SK-N-SH treated with all-trans-retinoic acid at 6 μM for 48 hours (cell line): ENCODE measurements at regions not wholly inside any gene's neighbourhood (a gene's known extent, or its start where the extent isn't known, plus 50 kb on each side); places are given as distances from the start of the nearest gene placed in this dataset.
A peak's percentile ranks its signal among the peaks of the same experiment; 100 is the strongest.

ENCODE experiments used
- ATAC-seq: fragments of 200-7000 bp; cut with Tn5 transposase; 3 replicates; pipeline ENCODE4 v1.9.1; 2020; ENCODE audit warnings: mild to moderate bottlenecking, moderate library complexity
- ARNTL ChIP-seq: fragments of 450-650 bp; formaldehyde crosslinking; IDR thresholded peaks from 2 replicates; pipeline ENCODE4 v1.5.0; 2020; ENCODE audit warnings: low read depth, mild to moderate bottlenecking, moderate library complexity, borderline replicate concordance
- BACH2 ChIP-seq: fragments of 250-450 bp; sonication (Bioruptor Pico); IDR thresholded peaks from 2 replicates; pipeline ENCODE4 v1.9.0; 2021; ENCODE audit warnings: mild to moderate bottlenecking, borderline replicate concordance
- CSDC2 ChIP-seq: fragments of 250-450 bp; sonication (Bioruptor Pico); IDR thresholded peaks from 2 replicates; pipeline ENCODE4 v1.5.0; 2020; ENCODE audit warnings: mild to moderate bottlenecking, moderate library complexity
- ESRRG ChIP-seq: fragments of 250-450 bp; sonication (Bioruptor Pico); IDR thresholded peaks from 2 replicates; pipeline ENCODE4 v1.6.1; 2021; ENCODE audit warnings: mild to moderate bottlenecking
- GLIS3 ChIP-seq: fragments of 250-450 bp; sonication (Bioruptor Pico); IDR thresholded peaks from 2 replicates; pipeline ENCODE4 v1.5.0; 2020; ENCODE audit warnings: mild to moderate bottlenecking, moderate library complexity
- ISL1 ChIP-seq: fragments of 250-450 bp; sonication (Bioruptor Pico); IDR thresholded peaks from 2 replicates; pipeline ENCODE4 v2.1.2; 2022; ENCODE audit warnings: mild to moderate bottlenecking, moderate library complexity
- PPARA ChIP-seq: fragments of 250-450 bp; sonication (Bioruptor Pico); IDR thresholded peaks from 2 replicates; pipeline ENCODE4 v1.5.0; 2020; ENCODE audit warnings: mild to moderate bottlenecking, borderline replicate concordance
- RARB ChIP-seq: fragments of 250-450 bp; sonication (Bioruptor Pico); IDR thresholded peaks from 2 replicates; pipeline ENCODE4 v1.8.0; 2021; ENCODE audit warnings: mild to moderate bottlenecking, moderate library complexity
- SNAI2 ChIP-seq: fragments of 250-450 bp; sonication (Bioruptor Pico); IDR thresholded peaks from 2 replicates; pipeline ENCODE4 v1.5.0; 2020; ENCODE audit warnings: mild to moderate bottlenecking, moderate library complexity
- TCF4 ChIP-seq: fragments of 250-450 bp; sonication (Bioruptor Pico); IDR thresholded peaks from 2 replicates; pipeline ENCODE4 v1.8.0; 2021; ENCODE audit warnings: mild to moderate bottlenecking, moderate library complexity, borderline replicate concordance
- TOX ChIP-seq: fragments of 250-450 bp; sonication (Bioruptor Pico); IDR thresholded peaks from 2 replicates; pipeline ENCODE4 v1.8.0; 2021; ENCODE audit warnings: mild to moderate bottlenecking, moderate library complexity, borderline replicate concordance
- ZC3H10 ChIP-seq: fragments of 250-450 bp; sonication (Bioruptor Pico); IDR thresholded peaks from 2 replicates; pipeline ENCODE4 v1.5.1; 2021; ENCODE audit warnings: mild to moderate bottlenecking, moderate library complexity
- ZFP3 ChIP-seq: fragments of 250-450 bp; sonication (Bioruptor Pico); IDR thresholded peaks from 2 replicates; pipeline ENCODE4 v1.5.0; 2020; ENCODE audit warnings: mild to moderate bottlenecking, moderate library complexity
- ZFP30 ChIP-seq: fragments of 450-650 bp; formaldehyde crosslinking; IDR thresholded peaks from 2 replicates; pipeline ENCODE4 v1.5.0; 2022; ENCODE audit warnings: mild to moderate bottlenecking, moderate library complexity
- ZNF70 ChIP-seq: fragments of 450-650 bp; formaldehyde crosslinking; IDR thresholded peaks from 2 replicates; pipeline ENCODE4 v1.5.0; 2020; ENCODE audit warnings: mild to moderate bottlenecking, moderate library complexity
- ZNF8 ChIP-seq: fragments of 450-650 bp; formaldehyde crosslinking; IDR thresholded peaks from 2 replicates; pipeline ENCODE4 v1.5.0; 2020; ENCODE audit warnings: mild to moderate bottlenecking, moderate library complexity
- TF ChIP-seq, protein P1 (sequence below): fragments of 250-450 bp; sonication (Bioruptor Pico); IDR thresholded peaks from 2 replicates; pipeline ENCODE4 v1.5.0; 2020; ENCODE audit warnings: mild to moderate bottlenecking, moderate library complexity
- TF ChIP-seq, protein P2 (sequence below): fragments of 250-450 bp; sonication (Bioruptor Pico); IDR thresholded peaks from 2 replicates; pipeline ENCODE4 v1.8.0; 2020; ENCODE audit warnings: mild to moderate bottlenecking, moderate library complexity, borderline replicate concordance
- TF ChIP-seq, protein P3 (sequence below): fragments of 250-450 bp; sonication (Bioruptor Pico); IDR thresholded peaks from 2 replicates; pipeline ENCODE4 v1.5.1; 2021; ENCODE audit warnings: mild to moderate bottlenecking, moderate library complexity
- TF ChIP-seq, protein P4 (sequence below): fragments of 250-450 bp; sonication (Bioruptor Pico); IDR thresholded peaks from 2 replicates; pipeline ENCODE4 v1.8.0; 2021; ENCODE audit warnings: low read depth, mild to moderate bottlenecking, moderate library complexity, borderline replicate concordance
- TF ChIP-seq, protein P5 (sequence below): fragments of 250-450 bp; sonication (Bioruptor Pico); IDR thresholded peaks from 2 replicates; pipeline ENCODE4 v1.5.1; 2020; ENCODE audit warnings: low read depth, mild to moderate bottlenecking, moderate library complexity

DNA sequence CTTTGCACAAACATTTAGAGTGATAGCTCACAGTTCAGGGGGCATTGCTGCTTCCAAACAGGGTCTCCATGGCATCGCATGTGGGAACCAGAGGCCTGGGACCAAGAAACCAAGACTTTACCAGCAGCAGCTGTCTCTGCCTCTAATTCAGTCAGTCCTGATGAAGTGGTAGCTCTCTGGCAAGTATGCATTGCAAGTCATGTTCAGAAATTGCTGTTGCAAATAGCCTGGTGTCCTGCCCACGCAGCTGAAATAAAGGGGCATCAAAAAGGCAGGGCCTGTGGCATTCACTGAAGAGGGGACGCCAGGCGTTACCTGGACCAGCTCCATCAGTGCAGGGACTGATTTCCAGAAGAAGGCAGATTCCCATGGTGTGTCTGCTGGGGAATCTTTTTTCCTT is 121.3 kb downstream of the CD47 start:
- 0 out of 3 replicates have a peak, but pooled peaks have one; percentile 20 for ATAC-seq
- TF ChIP-seq CSDC2 (CRISPR knock-in tag), result no peak
- no peak for TF ChIP-seq TOX (CRISPR knock-in tag)
- TF ChIP-seq ESRRG, result no peak
- TF ChIP-seq, protein P1, sequence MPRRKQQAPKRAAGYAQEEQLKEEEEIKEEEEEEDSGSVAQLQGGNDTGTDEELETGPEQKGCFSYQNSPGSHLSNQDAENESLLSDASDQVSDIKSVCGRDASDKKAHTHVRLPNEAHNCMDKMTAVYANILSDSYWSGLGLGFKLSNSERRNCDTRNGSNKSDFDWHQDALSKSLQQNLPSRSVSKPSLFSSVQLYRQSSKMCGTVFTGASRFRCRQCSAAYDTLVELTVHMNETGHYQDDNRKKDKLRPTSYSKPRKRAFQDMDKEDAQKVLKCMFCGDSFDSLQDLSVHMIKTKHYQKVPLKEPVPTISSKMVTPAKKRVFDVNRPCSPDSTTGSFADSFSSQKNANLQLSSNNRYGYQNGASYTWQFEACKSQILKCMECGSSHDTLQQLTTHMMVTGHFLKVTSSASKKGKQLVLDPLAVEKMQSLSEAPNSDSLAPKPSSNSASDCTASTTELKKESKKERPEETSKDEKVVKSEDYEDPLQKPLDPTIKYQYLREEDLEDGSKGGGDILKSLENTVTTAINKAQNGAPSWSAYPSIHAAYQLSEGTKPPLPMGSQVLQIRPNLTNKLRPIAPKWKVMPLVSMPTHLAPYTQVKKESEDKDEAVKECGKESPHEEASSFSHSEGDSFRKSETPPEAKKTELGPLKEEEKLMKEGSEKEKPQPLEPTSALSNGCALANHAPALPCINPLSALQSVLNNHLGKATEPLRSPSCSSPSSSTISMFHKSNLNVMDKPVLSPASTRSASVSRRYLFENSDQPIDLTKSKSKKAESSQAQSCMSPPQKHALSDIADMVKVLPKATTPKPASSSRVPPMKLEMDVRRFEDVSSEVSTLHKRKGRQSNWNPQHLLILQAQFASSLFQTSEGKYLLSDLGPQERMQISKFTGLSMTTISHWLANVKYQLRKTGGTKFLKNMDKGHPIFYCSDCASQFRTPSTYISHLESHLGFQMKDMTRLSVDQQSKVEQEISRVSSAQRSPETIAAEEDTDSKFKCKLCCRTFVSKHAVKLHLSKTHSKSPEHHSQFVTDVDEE (CRISPR knock-in tag), result no peak
- no peak for TF ChIP-seq BACH2 (CRISPR knock-in tag)
- no peak for TF ChIP-seq GLIS3 (CRISPR knock-in tag)
- TF ChIP-seq ARNTL (CRISPR knock-in tag), result no peak
- TF ChIP-seq ZFP3 (CRISPR knock-in tag), result no peak
- TF ChIP-seq, protein P2, sequence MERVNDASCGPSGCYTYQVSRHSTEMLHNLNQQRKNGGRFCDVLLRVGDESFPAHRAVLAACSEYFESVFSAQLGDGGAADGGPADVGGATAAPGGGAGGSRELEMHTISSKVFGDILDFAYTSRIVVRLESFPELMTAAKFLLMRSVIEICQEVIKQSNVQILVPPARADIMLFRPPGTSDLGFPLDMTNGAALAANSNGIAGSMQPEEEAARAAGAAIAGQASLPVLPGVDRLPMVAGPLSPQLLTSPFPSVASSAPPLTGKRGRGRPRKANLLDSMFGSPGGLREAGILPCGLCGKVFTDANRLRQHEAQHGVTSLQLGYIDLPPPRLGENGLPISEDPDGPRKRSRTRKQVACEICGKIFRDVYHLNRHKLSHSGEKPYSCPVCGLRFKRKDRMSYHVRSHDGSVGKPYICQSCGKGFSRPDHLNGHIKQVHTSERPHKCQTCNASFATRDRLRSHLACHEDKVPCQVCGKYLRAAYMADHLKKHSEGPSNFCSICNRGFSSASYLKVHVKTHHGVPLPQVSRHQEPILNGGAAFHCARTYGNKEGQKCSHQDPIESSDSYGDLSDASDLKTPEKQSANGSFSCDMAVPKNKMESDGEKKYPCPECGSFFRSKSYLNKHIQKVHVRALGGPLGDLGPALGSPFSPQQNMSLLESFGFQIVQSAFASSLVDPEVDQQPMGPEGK, result no peak
- TF ChIP-seq TCF4 (CRISPR knock-in tag), result no peak
- no peak for TF ChIP-seq ZC3H10 (CRISPR knock-in tag)

DNA sequence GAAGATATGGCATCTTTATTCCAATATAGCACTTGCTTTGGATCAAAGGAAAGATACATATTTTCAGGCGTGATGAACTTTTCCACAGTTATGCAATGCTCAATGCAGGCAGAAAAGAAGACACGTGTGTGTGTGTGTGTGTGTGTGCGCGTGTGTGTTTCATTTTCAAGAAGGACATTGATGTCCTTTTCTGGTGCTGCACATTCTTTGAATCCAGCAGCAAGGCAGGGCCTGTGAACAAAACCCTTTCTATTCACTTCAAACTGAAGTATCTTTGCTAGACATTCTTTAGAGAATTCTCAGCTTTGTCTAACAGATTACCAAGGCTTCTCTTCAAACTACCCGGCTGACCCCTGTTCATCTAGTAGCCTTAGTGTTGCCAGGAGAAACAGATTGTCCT is 124.6 kb downstream of the CD47 start:
- no peak for TF ChIP-seq ARNTL (CRISPR knock-in tag)
- TF ChIP-seq, protein P1 (CRISPR knock-in tag), result no peak
- TF ChIP-seq PPARA (CRISPR knock-in tag), result no peak
- TF ChIP-seq, all 23 proteins: peak for 0
- no peak for ATAC-seq

DNA sequence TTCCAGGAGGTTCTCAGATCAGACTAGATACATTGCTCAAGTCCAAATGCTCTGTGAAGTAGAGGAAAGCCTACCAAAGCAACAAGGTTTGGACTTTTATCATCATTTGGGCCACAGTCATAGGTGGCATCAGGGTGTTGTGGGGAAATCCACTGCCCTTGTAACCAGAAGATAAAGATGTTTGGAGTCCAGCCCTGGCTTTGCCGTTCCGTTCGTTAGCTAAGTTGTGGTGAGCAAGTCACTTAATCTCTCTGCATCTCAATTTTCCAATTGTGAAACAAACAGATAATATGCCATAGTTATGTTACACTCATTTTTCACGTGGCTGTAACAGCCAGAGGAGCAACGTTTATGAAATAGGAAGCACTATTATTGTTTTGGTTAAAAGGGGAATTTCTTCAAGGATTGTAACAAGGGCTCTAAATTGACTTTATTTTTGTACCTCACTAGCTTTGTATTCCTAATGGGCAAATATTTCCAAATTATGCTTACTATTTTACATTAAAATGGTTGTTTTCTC is 125.6 kb downstream of the CD47 start:
- TF ChIP-seq GLIS3 (CRISPR knock-in tag) (no peak), BACH2 (CRISPR knock-in tag) (no peak)
- ATAC-seq, result no peak

DNA sequence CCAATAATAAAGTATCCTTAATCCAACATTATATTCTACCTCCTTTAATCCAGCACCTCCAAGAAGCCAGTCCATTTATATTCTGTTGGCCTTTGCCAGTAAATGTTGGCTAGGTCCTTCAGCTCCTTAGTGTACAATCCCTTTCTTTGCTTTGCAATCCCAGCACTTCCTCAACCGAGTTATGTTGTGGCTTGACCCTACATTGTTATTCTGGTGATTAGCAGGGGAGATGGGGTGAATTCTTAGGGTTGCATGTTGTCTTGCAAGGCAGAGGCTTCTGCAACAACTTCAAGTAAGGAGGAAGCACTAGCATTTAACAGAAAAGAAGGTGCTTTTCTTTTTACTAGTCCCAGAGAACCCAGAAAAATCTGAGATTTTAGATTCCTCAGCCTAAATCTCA is 127.2 kb downstream of the CD47 start:
- no peak for ATAC-seq
- TF ChIP-seq ZC3H10 (CRISPR knock-in tag), result no peak
- TF ChIP-seq TOX (CRISPR knock-in tag), result no peak
- TF ChIP-seq, protein P3, sequence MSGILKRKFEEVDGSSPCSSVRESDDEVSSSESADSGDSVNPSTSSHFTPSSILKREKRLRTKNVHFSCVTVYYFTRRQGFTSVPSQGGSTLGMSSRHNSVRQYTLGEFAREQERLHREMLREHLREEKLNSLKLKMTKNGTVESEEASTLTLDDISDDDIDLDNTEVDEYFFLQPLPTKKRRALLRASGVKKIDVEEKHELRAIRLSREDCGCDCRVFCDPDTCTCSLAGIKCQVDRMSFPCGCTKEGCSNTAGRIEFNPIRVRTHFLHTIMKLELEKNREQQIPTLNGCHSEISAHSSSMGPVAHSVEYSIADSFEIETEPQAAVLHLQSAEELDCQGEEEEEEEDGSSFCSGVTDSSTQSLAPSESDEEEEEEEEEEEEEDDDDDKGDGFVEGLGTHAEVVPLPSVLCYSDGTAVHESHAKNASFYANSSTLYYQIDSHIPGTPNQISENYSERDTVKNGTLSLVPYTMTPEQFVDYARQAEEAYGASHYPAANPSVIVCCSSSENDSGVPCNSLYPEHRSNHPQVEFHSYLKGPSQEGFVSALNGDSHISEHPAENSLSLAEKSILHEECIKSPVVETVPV, result no peak
- TF ChIP-seq ZFP30 (CRISPR knock-in tag), result no peak
- TF ChIP-seq SNAI2 (CRISPR knock-in tag), result no peak
- TF ChIP-seq RARB, result no peak
- TF ChIP-seq, protein P4, sequence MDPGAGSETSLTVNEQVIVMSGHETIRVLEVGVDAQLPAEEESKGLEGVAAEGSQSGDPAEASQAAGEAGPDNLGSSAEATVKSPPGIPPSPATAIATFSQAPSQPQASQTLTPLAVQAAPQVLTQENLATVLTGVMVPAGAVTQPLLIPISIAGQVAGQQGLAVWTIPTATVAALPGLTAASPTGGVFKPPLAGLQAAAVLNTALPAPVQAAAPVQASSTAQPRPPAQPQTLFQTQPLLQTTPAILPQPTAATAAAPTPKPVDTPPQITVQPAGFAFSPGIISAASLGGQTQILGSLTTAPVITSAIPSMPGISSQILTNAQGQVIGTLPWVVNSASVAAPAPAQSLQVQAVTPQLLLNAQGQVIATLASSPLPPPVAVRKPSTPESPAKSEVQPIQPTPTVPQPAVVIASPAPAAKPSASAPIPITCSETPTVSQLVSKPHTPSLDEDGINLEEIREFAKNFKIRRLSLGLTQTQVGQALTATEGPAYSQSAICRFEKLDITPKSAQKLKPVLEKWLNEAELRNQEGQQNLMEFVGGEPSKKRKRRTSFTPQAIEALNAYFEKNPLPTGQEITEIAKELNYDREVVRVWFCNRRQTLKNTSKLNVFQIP (CRISPR knock-in tag), result no peak
- TF ChIP-seq ZNF70 (CRISPR knock-in tag), result no peak
- TF ChIP-seq, protein P5, sequence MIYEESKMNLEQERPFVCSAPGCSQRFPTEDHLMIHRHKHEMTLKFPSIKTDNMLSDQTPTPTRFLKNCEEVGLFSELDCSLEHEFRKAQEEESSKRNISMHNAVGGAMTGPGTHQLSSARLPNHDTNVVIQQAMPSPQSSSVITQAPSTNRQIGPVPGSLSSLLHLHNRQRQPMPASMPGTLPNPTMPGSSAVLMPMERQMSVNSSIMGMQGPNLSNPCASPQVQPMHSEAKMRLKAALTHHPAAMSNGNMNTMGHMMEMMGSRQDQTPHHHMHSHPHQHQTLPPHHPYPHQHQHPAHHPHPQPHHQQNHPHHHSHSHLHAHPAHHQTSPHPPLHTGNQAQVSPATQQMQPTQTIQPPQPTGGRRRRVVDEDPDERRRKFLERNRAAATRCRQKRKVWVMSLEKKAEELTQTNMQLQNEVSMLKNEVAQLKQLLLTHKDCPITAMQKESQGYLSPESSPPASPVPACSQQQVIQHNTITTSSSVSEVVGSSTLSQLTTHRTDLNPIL (CRISPR knock-in tag), result no peak
- no peak for TF ChIP-seq GLIS3 (CRISPR knock-in tag)
- no peak for TF ChIP-seq ZFP3 (CRISPR knock-in tag)
- no peak for TF ChIP-seq ESRRG
- no peak for TF ChIP-seq PPARA (CRISPR knock-in tag)
- no peak for TF ChIP-seq ISL1 (CRISPR knock-in tag)
- TF ChIP-seq ZNF8 (CRISPR knock-in tag), result no peak
- TF ChIP-seq BACH2 (CRISPR knock-in tag), result no peak
